Activated T-cell treated with anti-CD3 and anti-CD28 coated beads, Interleukin-2, amount 50 U/mL, for 1 hour (primary cell): ENCODE measurements at regions not wholly inside any gene's neighbourhood (a gene's known extent, or its start where the extent isn't known, plus 50 kb on each side); places are given as distances from the start of the nearest gene placed in this dataset.

Source experiments
- DNase-seq: peaks from one replicate; pipeline ENCODE4 v3.0.0-alpha.2; 2020

- DNase-seq: no peak
These were observed 53.1 kb upstream of the GLRA2 start for GRCh38 chrX:14476205-14476604.

- no peak for DNase-seq
These were observed 79.6 kb upstream of the GLRA2 start for GRCh38 chrX:14449773-14450172.

GRCh38 chrX:14448406-14448805, 80.9 kb upstream of the GLRA2 start:
- DNase-seq: no peak

- no peak for DNase-seq
These were observed 89.2 kb upstream of the GLRA2 start for GRCh38 chrX:14440106-14440505.

GRCh38 chrX:14427614-14428013, 101.7 kb upstream of the GLRA2 start:
- DNase-seq: no peak

GRCh38 chrX:14420841-14421240, 108.5 kb upstream of the GLRA2 start:
- DNase-seq: no peak

GRCh38 chrX:14412686-14413085, 116.7 kb upstream of the GLRA2 start:
- DNase-seq: no peak

GRCh38 chrX:14411326-14411725, 118.0 kb upstream of the GLRA2 start:
- DNase-seq: no peak

- DNase-seq: no peak
These were observed 120.0 kb upstream of the GLRA2 start for GRCh38 chrX:14409341-14409740.

GRCh38 chrX:14406225-14406624, 123.1 kb upstream of the GLRA2 start:
- DNase-seq: no peak

- no peak for DNase-seq
These were observed 130.6 kb upstream of the GLRA2 start for GRCh38 chrX:14398725-14399124.

- no peak for DNase-seq
These were observed 139.7 kb upstream of the GLRA2 start for GRCh38 chrX:14389682-14390081.

GRCh38 chrX:14386981-14387380, 142.4 kb upstream of the GLRA2 start:
- DNase-seq: no peak

- no peak for DNase-seq
These were observed 149.3 kb upstream of the GLRA2 start for GRCh38 chrX:14380044-14380443.

- no peak for DNase-seq
These were observed 151.9 kb upstream of the GLRA2 start for GRCh38 chrX:14377427-14377826.

GRCh38 chrX:14363728-14364127, 165.6 kb upstream of the GLRA2 start:
- no peak for DNase-seq

GRCh38 chrX:14362721-14363120, 166.6 kb upstream of the GLRA2 start:
- DNase-seq: no peak

- no peak for DNase-seq
These were observed 167.9 kb upstream of the GLRA2 start for GRCh38 chrX:14361435-14361834.

- DNase-seq: no peak
These were observed 169.6 kb upstream of the GLRA2 start for GRCh38 chrX:14359727-14360126.

GRCh38 chrX:14359316-14359715, 170.0 kb upstream of the GLRA2 start:
- DNase-seq: no peak

- no peak for DNase-seq
These were observed 172.0 kb upstream of the GLRA2 start for GRCh38 chrX:14357314-14357713.

GRCh38 chrX:14356401-14356800, 172.9 kb upstream of the GLRA2 start:
- DNase-seq: no peak

GRCh38 chrX:14355556-14355955, 173.8 kb upstream of the GLRA2 start:
- no peak for DNase-seq

- DNase-seq: no peak
These were observed 174.8 kb upstream of the GLRA2 start for GRCh38 chrX:14354521-14354920.

GRCh38 chrX:14352511-14352910, 176.8 kb upstream of the GLRA2 start:
- no peak for DNase-seq
